ENCODE measurements at regions not wholly inside any gene's neighbourhood (a gene's known extent, or its start where the extent isn't known, plus 50 kb on each side); places are given as distances from the start of the nearest gene placed in this dataset.
A peak's percentile ranks its signal among the peaks of the same experiment; 100 is the strongest.

GRCh38 chr1:168782559-168783116 is 53.6 kb upstream of the DPT start:
- H3K4me3 ChIP-seq (ENCODE audit: low read depth, low read length) = no peak overlapping the region
- in situ Hi-C loops (cut with HindIII; ENCODE audit: low sequenced_read_pairs) = no loop called here
- DNase-seq (ENCODE audit: low read depth, low spot score) = no peak
- no peak for TF ChIP-seq CTCF (IDR thresholded peaks at IDR 0.05; ENCODE audit: low read depth, low read length)

- DNase-seq (ENCODE audit: low read depth, low spot score) = no peak
- H3K4me3 ChIP-seq (ENCODE audit: low read depth, low read length) = no peak overlapping the region
- in situ Hi-C loops (cut with HindIII; ENCODE audit: low sequenced_read_pairs) = no loop called here
- no peak for TF ChIP-seq CTCF (IDR thresholded peaks at IDR 0.05; ENCODE audit: low read depth, low read length)
Measured at GRCh38 chr1:168783458-168784210, 54.6 kb upstream of the DPT start.

- in situ Hi-C loops (cut with HindIII; ENCODE audit: low sequenced_read_pairs) = no loop called here
- DNase-seq (ENCODE audit: low read depth, low spot score) = peak; percentile 30
- TF ChIP-seq CTCF (IDR thresholded peaks at IDR 0.05; ENCODE audit: low read depth, low read length) = no peak
- no peak overlapping the region for H3K4me3 ChIP-seq (ENCODE audit: low read depth, low read length)
Measured at GRCh38 chr1:168786476-168787330, 57.7 kb upstream of the DPT start.

GRCh38 chr1:168788258-168788657 is 59.3 kb upstream of the DPT start:
- DNase-seq (ENCODE audit: low read depth, low spot score) = no peak

GRCh38 chr1:168789501-168789900 is 60.5 kb upstream of the DPT start:
- no peak for TF ChIP-seq CTCF (IDR thresholded peaks at IDR 0.05; ENCODE audit: low read depth, low read length)
- in situ Hi-C loops (cut with HindIII; ENCODE audit: low sequenced_read_pairs) = no loop called here
- no peak overlapping the region for H3K4me3 ChIP-seq (ENCODE audit: low read depth, low read length)
- DNase-seq (ENCODE audit: low read depth, low spot score) = no peak

More at GRCh38 chr1:168788258-168788657, 59.3 kb upstream of the DPT start:
- in situ Hi-C loops (cut with HindIII; ENCODE audit: low sequenced_read_pairs) = no loop called here
- no peak overlapping the region for H3K4me3 ChIP-seq (ENCODE audit: low read depth, low read length)
- TF ChIP-seq CTCF (IDR thresholded peaks at IDR 0.05; ENCODE audit: low read depth, low read length) = no peak

GRCh38 chr1:168792142-168792541 is 63.1 kb upstream of the DPT start:
- no peak for DNase-seq (ENCODE audit: low read depth, low spot score)
- TF ChIP-seq CTCF (IDR thresholded peaks at IDR 0.05; ENCODE audit: low read depth, low read length) = no peak
- in situ Hi-C loops (cut with HindIII; ENCODE audit: low sequenced_read_pairs) = no loop called here

More at GRCh38 chr1:168792142-168792541, 63.1 kb upstream of the DPT start:
- H3K4me3 ChIP-seq (ENCODE audit: low read depth, low read length) = no peak overlapping the region
